Hypothalamus (tissue), 51 donors: ENCODE measurements at regions not wholly inside any gene's neighbourhood (a gene's known extent, or its start where the extent isn't known, plus 50 kb on each side); places are given as distances from the start of the nearest gene placed in this dataset.

Experiments
- DNase-seq, 51 donors: peaks; one replicate each; lab custom pipeline; 2025; lab: John Stamatoyannopoulos, UW

GRCh38 chr20:39116020-39116419, 153.9 kb downstream of the DHX35 start:
- no peak for DNase-seq

DNA sequence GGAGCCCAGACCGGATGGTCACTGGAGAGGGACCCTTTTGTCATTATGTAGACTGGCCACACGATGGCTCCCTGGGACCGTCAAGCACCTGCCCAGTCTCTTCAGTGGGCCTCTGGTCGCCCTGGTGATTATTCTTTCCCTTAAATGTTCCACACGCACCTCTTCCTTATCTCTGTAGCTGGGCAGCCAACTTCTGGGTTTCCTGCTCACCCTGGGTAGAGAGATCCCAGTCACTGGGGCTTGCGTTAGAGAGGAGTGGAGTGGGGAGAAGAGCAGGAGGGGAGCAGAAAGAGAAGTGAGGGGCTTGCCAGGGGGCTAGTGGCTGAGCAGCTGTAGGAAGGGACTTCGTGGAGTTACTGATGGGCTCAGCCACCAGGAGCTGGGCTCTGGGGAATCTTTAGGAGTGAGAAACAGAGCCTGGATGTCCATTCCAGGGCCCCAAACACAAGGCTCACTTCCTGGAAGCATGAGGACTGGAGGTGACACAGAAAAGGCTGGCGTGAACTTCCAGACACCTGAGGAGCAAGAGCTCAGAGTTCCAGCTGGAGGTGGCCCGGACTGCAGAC, 150.1 kb downstream of the DHX35 start:
- DNase-seq = peak in 21 of 51 donors; percentile 0 to 26 (median 6)

- no peak for DNase-seq
Observed at GRCh38 chr20:39111359-39112177, 149.4 kb downstream of the DHX35 start.

GRCh38 chr20:39110819-39111136, 148.6 kb downstream of the DHX35 start:
- no peak for DNase-seq

- DNase-seq = no peak
Observed at GRCh38 chr20:39109933-39110818, 148.0 kb downstream of the DHX35 start.

- no peak for DNase-seq
Observed at GRCh38 chr20:39108746-39109145, 146.6 kb downstream of the DHX35 start.

DNA sequence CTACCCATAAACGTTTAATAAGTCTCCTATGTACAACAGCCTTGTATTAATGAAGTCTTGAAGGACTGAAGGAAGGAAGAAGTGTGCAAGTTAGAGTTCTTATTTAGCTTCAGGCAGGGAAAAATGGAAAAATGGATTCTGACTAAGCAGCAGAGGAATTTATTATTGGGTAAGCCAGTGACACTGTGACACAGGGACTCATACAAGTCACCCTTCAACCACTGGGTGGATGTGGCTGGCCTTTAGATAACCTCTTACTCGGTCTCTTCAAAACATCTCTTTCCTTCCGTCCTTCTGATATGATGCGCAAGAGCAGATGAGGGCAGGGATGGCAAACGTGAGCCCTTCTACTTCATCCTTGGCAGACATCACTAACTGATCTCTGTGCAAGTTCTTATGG, 145.6 kb downstream of the DHX35 start:
- DNase-seq = no peak

DNA sequence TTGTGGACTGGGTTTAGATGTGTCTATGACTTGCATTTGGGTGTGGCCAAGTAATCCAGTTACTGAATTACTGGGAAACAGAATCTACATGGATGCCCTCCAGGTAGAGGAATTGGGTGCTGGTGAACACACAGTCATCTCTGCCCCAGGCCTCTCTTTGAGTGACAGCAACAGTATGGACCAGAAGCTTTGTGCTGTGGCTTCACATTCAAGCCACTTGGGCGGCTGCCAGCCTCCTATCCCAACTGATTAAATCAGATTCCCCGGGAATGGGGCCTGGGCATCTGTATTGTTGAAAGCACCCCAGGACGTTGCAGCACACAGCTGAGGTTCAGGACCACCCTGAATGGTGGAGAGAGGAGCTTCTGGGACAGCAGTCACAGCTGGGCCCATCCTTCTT, 144.6 kb downstream of the DHX35 start:
- DNase-seq = no peak

DNA sequence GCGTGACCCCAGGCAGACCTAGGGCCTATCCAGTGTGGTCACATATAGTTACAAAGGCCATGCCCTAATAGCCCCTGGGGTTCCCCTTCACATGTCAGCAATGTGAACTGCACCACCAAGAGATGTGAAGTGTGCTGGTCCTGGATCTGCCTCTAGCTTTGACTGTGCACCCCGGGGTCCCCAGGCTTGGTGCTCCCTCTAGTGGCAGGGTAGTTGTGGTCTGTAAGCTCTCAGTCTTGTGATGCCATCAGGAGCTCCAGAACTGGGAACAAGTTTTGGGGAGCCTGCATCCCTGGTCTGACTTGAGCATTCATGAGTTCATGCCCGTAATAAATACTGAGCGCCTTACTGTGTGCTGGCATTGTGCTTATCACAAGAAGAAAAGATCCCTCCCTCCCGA, 143.4 kb downstream of the DHX35 start:
- DNase-seq = no peak

DNA sequence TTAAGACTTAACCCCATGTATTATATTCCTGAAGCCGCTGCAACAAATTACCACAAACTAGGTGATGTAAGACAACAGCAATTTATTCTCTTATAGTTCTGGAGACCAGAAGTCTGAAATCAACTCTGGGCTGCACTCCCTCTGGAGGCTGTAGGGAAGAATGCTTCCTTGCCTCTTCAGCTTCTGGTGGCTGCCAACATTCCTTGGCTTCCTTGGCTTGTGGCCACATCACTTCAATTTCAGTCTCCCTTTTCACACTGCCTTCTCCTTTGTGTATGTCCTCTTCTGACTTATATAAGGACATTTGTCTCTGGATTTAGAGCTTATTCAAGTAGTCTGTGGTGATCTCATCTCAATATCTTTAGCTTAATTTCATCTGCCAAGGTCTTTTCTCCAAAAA, 141.6 kb downstream of the DHX35 start:
- no peak for DNase-seq

DNA sequence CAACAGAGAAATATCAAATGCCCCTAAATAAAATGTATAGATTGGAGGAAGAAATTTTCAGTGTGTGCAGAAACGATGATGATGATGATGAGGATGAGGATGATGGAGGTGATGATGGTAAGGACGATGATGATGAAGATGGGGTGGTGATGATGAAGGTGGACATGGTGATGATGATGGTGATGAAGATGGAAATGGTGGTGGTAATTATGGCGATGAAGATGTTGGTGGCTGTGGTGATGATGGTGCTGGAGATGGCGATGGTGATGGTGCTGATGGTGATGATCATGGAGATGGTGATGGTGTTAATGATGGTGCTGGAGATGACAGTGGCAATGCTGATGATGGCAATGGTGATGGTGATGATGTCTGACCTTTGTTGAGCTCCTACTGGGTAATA, 141.2 kb downstream of the DHX35 start:
- no peak for DNase-seq

DNA sequence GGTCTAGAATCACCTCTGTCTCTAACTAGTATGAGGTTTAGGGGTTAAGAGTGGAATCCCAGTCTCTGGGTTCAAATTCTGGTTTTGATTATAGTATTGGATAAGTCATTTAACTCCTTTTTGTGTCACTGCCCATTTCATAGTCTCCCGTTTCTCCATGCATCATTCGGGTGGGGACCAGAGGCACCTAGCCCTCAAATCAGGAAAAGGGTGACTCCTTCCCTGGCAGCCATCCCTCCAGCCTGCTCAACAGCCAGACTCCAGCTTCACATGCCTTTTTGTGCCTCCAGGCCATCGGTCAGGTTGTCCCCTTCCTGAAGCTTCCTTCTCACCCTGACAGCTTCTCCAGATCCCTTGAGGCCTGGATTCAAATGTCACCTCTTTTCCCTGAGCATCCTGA, 139.8 kb downstream of the DHX35 start:
- no peak for DNase-seq

DNA sequence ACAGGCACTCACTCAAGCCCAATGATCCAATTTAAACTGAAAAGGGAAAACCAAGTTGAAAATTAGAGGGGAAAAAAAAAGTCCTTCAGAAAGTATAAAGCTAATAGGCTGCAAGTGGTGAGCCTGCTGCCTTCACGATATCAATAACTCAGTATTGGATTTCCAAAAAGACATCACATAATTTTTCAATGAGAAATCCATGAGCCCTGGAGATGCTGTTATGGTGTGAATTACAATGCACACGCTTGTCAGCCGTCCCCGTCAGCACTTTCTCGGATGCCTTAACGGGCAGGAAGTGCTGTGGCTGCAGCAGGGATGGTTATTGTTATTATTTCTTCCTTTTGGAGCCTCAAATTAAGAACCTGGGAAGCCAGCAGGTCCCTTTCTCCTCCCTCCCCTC, 138.5 kb downstream of the DHX35 start:
- DNase-seq = no peak

- no peak for DNase-seq
Observed at GRCh38 chr20:39097889-39098288, 135.7 kb downstream of the DHX35 start.

- no peak for DNase-seq
Observed at GRCh38 chr20:39095870-39096269, 133.7 kb downstream of the DHX35 start.

GRCh38 chr20:39094391-39094790, 132.2 kb downstream of the DHX35 start:
- no peak for DNase-seq

DNA sequence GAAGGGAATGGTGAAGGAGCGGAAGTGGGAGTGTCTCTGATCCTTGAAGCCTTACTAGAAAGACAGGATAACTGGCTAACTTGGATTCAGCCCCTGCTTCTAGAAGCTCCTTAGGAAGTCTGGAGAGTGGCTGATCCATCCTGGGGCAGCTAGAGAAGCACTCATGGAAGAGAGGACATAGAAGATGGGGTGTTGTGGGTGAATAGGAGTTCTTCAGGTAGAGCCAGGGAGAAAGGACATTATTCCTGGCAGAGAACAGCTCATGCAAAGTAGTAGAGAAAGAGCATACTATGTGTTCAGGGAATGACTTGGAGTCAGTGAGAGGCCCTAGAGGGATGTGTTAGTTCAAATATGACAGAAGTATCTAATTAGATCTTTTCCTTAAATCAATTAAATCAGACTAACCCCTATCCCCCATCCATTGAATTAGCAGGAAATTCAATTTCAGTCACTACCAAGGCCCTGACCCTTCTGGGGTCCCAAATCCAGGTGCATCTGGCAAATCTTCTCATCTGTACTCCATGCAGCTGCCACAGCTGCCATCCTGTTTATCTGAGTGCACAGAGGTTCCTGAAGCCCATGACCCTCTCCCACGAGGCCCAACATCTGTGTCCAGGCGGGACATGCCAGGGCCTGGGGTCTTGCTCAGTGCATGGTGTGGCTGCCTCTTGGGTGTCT, 130.7 kb downstream of the DHX35 start:
- DNase-seq = no peak

DNA sequence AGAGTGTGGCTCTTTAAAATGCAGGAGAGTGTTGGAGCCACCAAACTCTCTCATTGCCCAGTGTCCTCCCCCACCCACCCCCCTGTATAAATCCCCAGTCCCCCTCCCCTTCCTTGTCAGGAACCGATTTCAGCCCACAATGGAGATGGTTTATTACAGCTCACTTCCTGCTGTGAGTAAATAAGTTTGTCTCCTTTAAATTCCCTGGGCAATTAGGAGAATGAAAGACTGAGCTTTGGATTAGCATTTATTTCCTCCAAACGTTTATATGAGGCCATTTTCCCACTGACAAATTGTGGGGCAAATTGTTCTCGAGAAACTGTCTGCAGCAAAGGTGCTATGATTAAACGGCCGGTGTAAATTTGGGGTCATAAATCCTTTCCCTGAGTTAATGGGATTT, 128.8 kb downstream of the DHX35 start:
- DNase-seq = no peak

GRCh38 chr20:39089797-39090196, 127.7 kb downstream of the DHX35 start:
- no peak for DNase-seq
